ENCODE measurements at regions not wholly inside any gene's neighbourhood (a gene's known extent, or its start where the extent isn't known, plus 50 kb on each side); places are given as distances from the start of the nearest gene placed in this dataset.

- TF ChIP-seq CTCF (conservative IDR thresholded peaks at IDR 0.05; ENCODE audit: low read depth, low read length) = no peak
- TF ChIP-seq EZH2 (IDR thresholded peaks at IDR 0.05; ENCODE audit: borderline replicate concordance, low read depth, low read length, poor library complexity, severe bottlenecking) = no peak
Measured at GRCh38 chr1:2949966-2950925, 71.0 kb upstream of the ACTRT2 start.
